IMR-90 (cell line): ENCODE measurements at regions not wholly inside any gene's neighbourhood (a gene's known extent, or its start where the extent isn't known, plus 50 kb on each side); places are given as distances from the start of the nearest gene placed in this dataset.

Source experiments
- ATAC-seq: fragments of 200-7000 bp; cut with Tn5 transposase; 2 replicates; pipeline ENCODE4 v1.9.1; 2020; ENCODE audit warnings: low read depth, mild to moderate bottlenecking, moderate library complexity
- BruUV-seq: library from RNA; stranded (reverse); fragments of 400-500 nt; replicated peaks from 2 replicates; lab custom pipeline; 2021; lab: Mats Ljungman, UMichigan
- CTCF ChIA-PET: fragments of 300-600 bp; formaldehyde crosslinking; extraction: SDS; loops from one replicate; lab custom pipeline; 2021; ENCODE audit warnings: antibody characterized with exemption; lab: Yijun Ruan, JAX
- POLR2A ChIA-PET: fragments of 300-600 bp; sonication (Branson Sonifier 250); formaldehyde crosslinking; loops from one replicate; lab custom pipeline; 2022; ENCODE audit warnings: antibody characterized with exemption; ENCODE audit not compliant: unreplicated experiment; lab: Charles Lee
- DNase-seq: peaks from one replicate; pipeline ENCODE4 v3.0.0; 2013
- H2AFZ ChIP-seq: replicated peaks from 2 replicates; pipeline ENCODE3; 2013; ENCODE audit warnings: low read length, mild to moderate bottlenecking; ENCODE audit not compliant: poor library complexity
- H2AK5ac ChIP-seq: 2 replicates; pipeline ENCODE4 v1.6.1; 2013; ENCODE audit warnings: low read depth, low read length, inconsistent platforms
- H2AK9ac ChIP-seq: replicated peaks from 2 replicates; pipeline ENCODE3; 2013; ENCODE audit warnings: mild to moderate bottlenecking, low read depth, low read length, moderate library complexity; ENCODE audit not compliant: poor library complexity
- H2BK120ac ChIP-seq: 2 replicates; pipeline ENCODE4 v1.6.1; 2013; ENCODE audit warnings: low read depth, low read length, inconsistent platforms
- H2BK15ac ChIP-seq: 3 replicates; pipeline ENCODE4 v1.6.1; 2013; ENCODE audit warnings: low read depth, low read length, inconsistent platforms
- H2BK20ac ChIP-seq: 2 replicates; pipeline ENCODE4 v1.6.1; 2013; ENCODE audit warnings: low read depth, mild to moderate bottlenecking, inconsistent platforms, low read length, moderate library complexity
- H2BK5ac ChIP-seq: 2 replicates; pipeline ENCODE4 v1.6.1; 2013; ENCODE audit warnings: mild to moderate bottlenecking, low read depth, low read length, inconsistent platforms; ENCODE audit not compliant: poor library complexity, severe bottlenecking
- H3K14ac ChIP-seq: replicated peaks from 2 replicates; pipeline ENCODE4 v1.6.1; 2013; ENCODE audit warnings: low read depth, low read length, inconsistent platforms
- H3K18ac ChIP-seq: 2 replicates; pipeline ENCODE4 v1.6.1; 2013; ENCODE audit warnings: low read depth, low read length, control low read depth
- H3K23ac ChIP-seq: 2 replicates; pipeline ENCODE4 v1.6.1; 2013; ENCODE audit warnings: low read depth, low read length, inconsistent platforms
- H3K27ac ChIP-seq: 2 replicates; pipeline ENCODE4 v1.5.1; 2013; ENCODE audit warnings: mild to moderate bottlenecking, control low read depth, low read length; ENCODE audit not compliant: insufficient read depth
- H3K27me3 ChIP-seq: 2 replicates; pipeline ENCODE4 v1.6.1; 2013; ENCODE audit warnings: low read length; ENCODE audit not compliant: control insufficient read depth, insufficient read depth
- H3K36me3 ChIP-seq: 2 replicates; pipeline ENCODE4 v1.6.1; 2013; ENCODE audit warnings: low read length, mixed read lengths; ENCODE audit not compliant: control insufficient read depth, insufficient read depth
- H3K4ac ChIP-seq: 2 replicates; pipeline ENCODE4 v1.6.1; 2013; ENCODE audit warnings: low read depth, low read length, inconsistent platforms
- H3K4me1 ChIP-seq: 2 replicates; pipeline ENCODE4 v1.6.1; 2013; ENCODE audit warnings: low read length, mixed read lengths; ENCODE audit not compliant: control insufficient read depth, insufficient read depth
- H3K4me2 ChIP-seq: 2 replicates; pipeline ENCODE4 v1.6.1; 2013; ENCODE audit warnings: low read depth, mild to moderate bottlenecking, control low read depth, low read length, moderate library complexity
- H3K4me3 ChIP-seq: 2 replicates; pipeline ENCODE4 v1.5.1; 2013; ENCODE audit warnings: low read depth, mild to moderate bottlenecking, control low read depth, low read length, moderate library complexity; ENCODE audit not compliant: insufficient read depth
- H3K56ac ChIP-seq: 2 replicates; pipeline ENCODE4 v1.6.1; 2013; ENCODE audit warnings: low read length, inconsistent platforms; ENCODE audit not compliant: insufficient read depth; ENCODE audit errors: extremely low read depth
- H3K79me1 ChIP-seq, 2 experiments: 2 replicates each; pipeline ENCODE4 v1.6.1; 2013; ENCODE audit warnings: low read length in 2 of 2, inconsistent platforms in 1 of 2, low read depth in 1 of 2
- H3K9ac ChIP-seq: 2 replicates; pipeline ENCODE4 v1.6.1; 2013; ENCODE audit warnings: low read depth, low read length, control low read depth
- H3K9me1 ChIP-seq: 2 replicates; pipeline ENCODE4 v1.6.1; 2013; ENCODE audit warnings: low read length, inconsistent platforms; ENCODE audit not compliant: insufficient read depth
- H3K9me3 ChIP-seq: 2 replicates; pipeline ENCODE4 v1.6.1; 2013; ENCODE audit warnings: low read length; ENCODE audit not compliant: control insufficient read depth, insufficient read depth
- H4K20me1 ChIP-seq: 2 replicates; pipeline ENCODE4 v1.6.1; 2013; ENCODE audit warnings: low read length, inconsistent platforms; ENCODE audit not compliant: insufficient read depth
- H4K5ac ChIP-seq: 2 replicates; pipeline ENCODE4 v1.6.1; 2013; ENCODE audit warnings: mild to moderate bottlenecking, low read depth, low read length, control low read depth
- H4K8ac ChIP-seq, 2 experiments: 2 replicates each; pipeline ENCODE4 v1.6.1; 2013; ENCODE audit warnings: low read depth in 2 of 2, low read length in 2 of 2, control low read depth in 1 of 2, inconsistent platforms in 1 of 2
- H4K91ac ChIP-seq: 2 replicates; pipeline ENCODE4 v1.6.1; 2013; ENCODE audit warnings: low read depth, low read length, inconsistent platforms; ENCODE audit not compliant: insufficient read depth
- CEBPB ChIP-seq: IDR thresholded peaks from 2 replicates; pipeline ENCODE4 v1.6.1; 2012; ENCODE audit warnings: low read depth, low read length, improper control_type of control experiment
- NFE2L2 ChIP-seq: fragments of 150-350 bp; IDR thresholded peaks from 2 replicates; pipeline ENCODE4 v1.6.1; 2016; ENCODE audit warnings: low read depth, mild to moderate bottlenecking, low read length
- POLR2A ChIP-seq: IDR thresholded peaks from 2 replicates; pipeline ENCODE4 v1.6.1; 2012; ENCODE audit warnings: mild to moderate bottlenecking, low read depth, low read length
- RFX5 ChIP-seq: IDR thresholded peaks from 2 replicates; pipeline ENCODE4 v1.8.0; 2012; ENCODE audit warnings: low read depth, mild to moderate bottlenecking, low read length, moderate library complexity
- WGBS, 2 experiments: methylation state at CpG; one replicate each; pipeline versions ENCODE4 v1.1.5 to v1.1.7; 2013; ENCODE audit warnings: missing lambda C conversion rate in 2 of 2; ENCODE audit not compliant: insufficient read length in 1 of 2; ENCODE audit errors: extremely low coverage in 2 of 2; 5-methylcytosine and 5-hydroxymethylcytosine counted together
- dilution Hi-C: fragments of 300-500 bp; cut with HindIII; formaldehyde crosslinking; loops from one replicate; pipeline ENCODE4 v1.14.3; 2018; ENCODE audit warnings: low sequenced_read_pairs; ENCODE audit not compliant: unreplicated experiment
- in situ Hi-C: fragments of 300-500 bp; cut with MboI; formaldehyde crosslinking; loops from 3 replicates; pipeline ENCODE4 v1.14.3; 2019; ENCODE audit warnings: low sequenced_read_pairs, inconsistent platforms, mixed read lengths
- intact Hi-C: fragments of 100-400 bp; cut with micrococcal nuclease; formaldehyde crosslinking; loops from 2 replicates; pipeline ENCODE4 v1.10.0; 2022
- TF ChIP-seq, protein P1 (sequence below): fragments of 150-350 bp; IDR thresholded peaks from 2 replicates; pipeline ENCODE4 v1.6.1; 2016; ENCODE audit warnings: low read depth, mild to moderate bottlenecking, low read length, moderate library complexity, borderline replicate concordance

DNA sequence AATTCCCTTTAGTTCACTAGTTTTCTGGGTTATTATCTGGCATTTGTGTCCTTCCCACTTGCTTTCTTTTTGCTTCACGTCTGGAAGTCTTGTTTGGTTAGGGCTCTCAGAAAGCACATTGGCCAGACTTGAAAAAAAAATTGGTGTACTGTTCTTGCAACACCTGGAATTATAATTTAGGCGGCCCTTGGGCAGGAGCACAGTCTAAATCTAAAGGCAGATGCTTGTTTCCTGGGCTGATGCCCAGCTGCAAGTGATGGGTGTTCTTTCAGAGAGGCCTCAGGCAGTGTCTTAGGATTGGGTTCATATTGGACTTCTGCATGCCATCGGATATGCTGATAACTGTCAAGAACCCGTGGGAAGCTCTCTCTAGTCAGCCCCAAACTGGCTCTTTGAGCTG is 521.5 kb downstream of the PDCD6IP start:
- Histone ChIP-seq H2BK15ac (no peak overlapping the region), H3K4me3 (no peak overlapping the region), H2BK120ac (no peak overlapping the region), H2AK5ac (no peak overlapping the region), H3K18ac (no peak overlapping the region), H3K56ac (no peak overlapping the region), H3K4ac (no peak overlapping the region), H3K14ac (no peak overlapping the region), H3K23ac (no peak overlapping the region), H3K9me3 (peaks cover 7% of the 10 kb centered on the region; the same call in 1 of the 2 replicates), H4K20me1 (no peaks in the 10 kb centered on the region), H4K8ac (no peak overlapping the region), H4K5ac (no peak overlapping the region), H4K91ac (no peak overlapping the region), H2AFZ (no peak overlapping the region), H3K27ac (no peak overlapping the region), H3K9me1 (no peaks in the 10 kb centered on the region), H3K4me1 (no peaks in the 10 kb centered on the region), H3K4me2 (no peak overlapping the region), H2BK5ac (no peak overlapping the region), H3K27me3 (no peaks in the 10 kb centered on the region), H3K36me3 (no peaks in the 10 kb centered on the region), H3K79me1 (no peaks in the 10 kb centered on the region), H2BK20ac (no peak overlapping the region), H2AK9ac (no peak overlapping the region), H3K9ac (no peak overlapping the region)
- intact Hi-C loops, result no loop called here
- ATAC-seq (no peak), DNase-seq (no peak)
- no TSS peak for BruUV-seq
- in situ Hi-C loops, result no loop called here
- 0% methylated on average over 1 of the region's 4 CpGs; no CpG with 5 or more reads in 1 of the 2 experiments for WGBS, 2 experiments
- POLR2A ChIA-PET, result no interaction called here
- CTCF ChIA-PET, result no interaction called here
- dilution Hi-C loops, result no loop called here
- TF ChIP-seq RFX5 (no peak), CEBPB (no peak), NFE2L2 (no peak), POLR2A (no peak)
- TF ChIP-seq, protein P1, sequence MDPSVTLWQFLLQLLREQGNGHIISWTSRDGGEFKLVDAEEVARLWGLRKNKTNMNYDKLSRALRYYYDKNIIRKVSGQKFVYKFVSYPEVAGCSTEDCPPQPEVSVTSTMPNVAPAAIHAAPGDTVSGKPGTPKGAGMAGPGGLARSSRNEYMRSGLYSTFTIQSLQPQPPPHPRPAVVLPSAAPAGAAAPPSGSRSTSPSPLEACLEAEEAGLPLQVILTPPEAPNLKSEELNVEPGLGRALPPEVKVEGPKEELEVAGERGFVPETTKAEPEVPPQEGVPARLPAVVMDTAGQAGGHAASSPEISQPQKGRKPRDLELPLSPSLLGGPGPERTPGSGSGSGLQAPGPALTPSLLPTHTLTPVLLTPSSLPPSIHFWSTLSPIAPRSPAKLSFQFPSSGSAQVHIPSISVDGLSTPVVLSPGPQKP, result no peak
